ENCODE measurements at regions not wholly inside any gene's neighbourhood (a gene's known extent, or its start where the extent isn't known, plus 50 kb on each side); places are given as distances from the start of the nearest gene placed in this dataset.
A peak's percentile ranks its signal among the peaks of the same experiment; 100 is the strongest.

- H3K4me3 Mint-ChIP-seq, result no peak overlapping the region
Observed at GRCh38 chr22:49517667-49518185, 309.9 kb downstream of the BRD1 start.

GRCh38 chr22:49517211-49517610 is 310.5 kb downstream of the BRD1 start:
- TF ChIP-seq CTCF (IDR thresholded peaks at IDR 0.05; ENCODE audit: unreplicated experiment in 3 of 3), result no peak
- Mint-ChIP-seq H3K4me1 (peaks cover 25% of the 10 kb centered on the region), H3K27ac (no peak overlapping the region), H3K9me3 (peaks cover 10% of the 10 kb centered on the region), H3K36me3 (ENCODE audit: low read depth) (no peaks in the 10 kb centered on the region), H3K4me3 (no peak overlapping the region), H3K27me3 (ENCODE audit: low read depth) (peaks cover 77% of the 10 kb centered on the region)

More at GRCh38 chr22:49517667-49518185, 309.9 kb downstream of the BRD1 start:
- Mint-ChIP-seq H3K4me1 (peaks cover 28% of the 10 kb centered on the region), H3K27ac (no peak overlapping the region), H3K36me3 (ENCODE audit: low read depth) (no peaks in the 10 kb centered on the region), H3K27me3 (ENCODE audit: low read depth) (peaks cover 79% of the 10 kb centered on the region), H3K9me3 (peaks cover 10% of the 10 kb centered on the region)
- TF ChIP-seq CTCF (IDR thresholded peaks at IDR 0.05; ENCODE audit: unreplicated experiment in 3 of 3), result no peak

GRCh38 chr22:49515475-49515874 is 312.2 kb downstream of the BRD1 start:
- Mint-ChIP-seq H3K4me3 (no peak overlapping the region), H3K27me3 (ENCODE audit: low read depth) (peaks cover 77% of the 10 kb centered on the region), H3K9me3 (peaks cover 14% of the 10 kb centered on the region), H3K36me3 (ENCODE audit: low read depth) (no peaks in the 10 kb centered on the region), H3K4me1 (peaks cover 12% of the 10 kb centered on the region), H3K27ac (no peak overlapping the region)
- peak in 1 of 3 experiments; percentile 14 for TF ChIP-seq CTCF (IDR thresholded peaks at IDR 0.05; ENCODE audit: unreplicated experiment in 3 of 3)

- H3K9me3 Mint-ChIP-seq, result peaks cover 16% of the 10 kb centered on the region
- peaks cover 11% of the 10 kb centered on the region for H3K4me1 Mint-ChIP-seq
- no peaks in the 10 kb centered on the region for H3K36me3 Mint-ChIP-seq (ENCODE audit: low read depth)
- no peak for TF ChIP-seq CTCF (IDR thresholded peaks at IDR 0.05; ENCODE audit: unreplicated experiment in 3 of 3)
- H3K4me3 Mint-ChIP-seq, result no peak overlapping the region
- H3K27me3 Mint-ChIP-seq (ENCODE audit: low read depth), result peaks cover 75% of the 10 kb centered on the region
- peak overlapping the region in 1 of 3 experiments; percentile 38 for H3K27ac Mint-ChIP-seq
Observed at GRCh38 chr22:49514641-49515040, 313.0 kb downstream of the BRD1 start.

GRCh38 chr22:49514211-49514610 is 313.5 kb downstream of the BRD1 start:
- Mint-ChIP-seq H3K36me3 (ENCODE audit: low read depth) (no peaks in the 10 kb centered on the region), H3K27ac (peak overlapping the region in 1 of 3 experiments; percentile 38)

More at GRCh38 chr22:49514211-49514610, 313.5 kb downstream of the BRD1 start:
- peaks cover 75% of the 10 kb centered on the region for H3K27me3 Mint-ChIP-seq (ENCODE audit: low read depth)
- no peak for TF ChIP-seq CTCF (IDR thresholded peaks at IDR 0.05; ENCODE audit: unreplicated experiment in 3 of 3)
- peaks cover 7% of the 10 kb centered on the region for H3K4me1 Mint-ChIP-seq
- H3K4me3 Mint-ChIP-seq, result no peak overlapping the region
- peaks cover 13% of the 10 kb centered on the region for H3K9me3 Mint-ChIP-seq

Measured in nephron (organoid).